Hepatocyte (in vitro differentiated cells): ENCODE measurements at regions not wholly inside any gene's neighbourhood (a gene's known extent, or its start where the extent isn't known, plus 50 kb on each side); places are given as distances from the start of the nearest gene placed in this dataset.

Source experiments
- CTCF ChIP-seq: fragments of 200-600 bp; sonication (generic); IDR thresholded peaks from 2 replicates; pipeline ENCODE4 v1.5.1; 2016; ENCODE audit warnings: antibody characterized with exemption, mild to moderate bottlenecking; ENCODE audit not compliant: poor library complexity
- EZH2 ChIP-seq: fragments of 200-600 bp; sonication (generic); IDR thresholded peaks from 2 replicates; pipeline ENCODE4 v1.6.1; 2016; ENCODE audit warnings: antibody characterized with exemption, mild to moderate bottlenecking, borderline replicate concordance

- TF ChIP-seq CTCF (no peak), EZH2 (no peak)
Observed at GRCh38 chr14:43591776-43592175, 915.3 kb downstream of the FSCB start.
